ENCODE measurements at regions not wholly inside any gene's neighbourhood (a gene's known extent, or its start where the extent isn't known, plus 50 kb on each side); places are given as distances from the start of the nearest gene placed in this dataset.

DNA sequence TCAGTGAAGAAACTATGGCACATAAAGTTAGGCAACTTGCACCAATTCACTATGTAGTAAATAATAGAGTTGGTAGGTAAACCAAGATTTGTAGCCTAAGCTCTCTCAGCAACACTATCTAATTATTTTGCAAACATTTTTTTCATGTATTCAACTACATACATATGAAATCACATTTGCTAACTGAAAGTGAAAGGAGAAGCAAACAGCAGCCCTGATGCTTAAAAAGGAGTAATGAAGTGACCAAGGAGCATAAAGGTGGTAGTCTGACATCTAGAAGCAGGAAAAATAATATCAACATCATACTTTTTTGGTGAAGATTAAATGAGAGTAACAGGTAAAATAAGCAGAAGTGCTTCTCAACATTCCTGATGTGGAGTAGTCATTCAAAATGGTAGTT is 603.7 kb downstream of the GRXCR1 start:
- no peak for TF ChIP-seq POLR2A (IDR thresholded peaks at IDR 0.05)
- TF ChIP-seq, protein P1, sequence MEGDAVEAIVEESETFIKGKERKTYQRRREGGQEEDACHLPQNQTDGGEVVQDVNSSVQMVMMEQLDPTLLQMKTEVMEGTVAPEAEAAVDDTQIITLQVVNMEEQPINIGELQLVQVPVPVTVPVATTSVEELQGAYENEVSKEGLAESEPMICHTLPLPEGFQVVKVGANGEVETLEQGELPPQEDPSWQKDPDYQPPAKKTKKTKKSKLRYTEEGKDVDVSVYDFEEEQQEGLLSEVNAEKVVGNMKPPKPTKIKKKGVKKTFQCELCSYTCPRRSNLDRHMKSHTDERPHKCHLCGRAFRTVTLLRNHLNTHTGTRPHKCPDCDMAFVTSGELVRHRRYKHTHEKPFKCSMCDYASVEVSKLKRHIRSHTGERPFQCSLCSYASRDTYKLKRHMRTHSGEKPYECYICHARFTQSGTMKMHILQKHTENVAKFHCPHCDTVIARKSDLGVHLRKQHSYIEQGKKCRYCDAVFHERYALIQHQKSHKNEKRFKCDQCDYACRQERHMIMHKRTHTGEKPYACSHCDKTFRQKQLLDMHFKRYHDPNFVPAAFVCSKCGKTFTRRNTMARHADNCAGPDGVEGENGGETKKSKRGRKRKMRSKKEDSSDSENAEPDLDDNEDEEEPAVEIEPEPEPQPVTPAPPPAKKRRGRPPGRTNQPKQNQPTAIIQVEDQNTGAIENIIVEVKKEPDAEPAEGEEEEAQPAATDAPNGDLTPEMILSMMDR (IDR thresholded peaks at IDR 0.05) = no peak
